A673 (cell line): ENCODE measurements at regions not wholly inside any gene's neighbourhood (a gene's known extent, or its start where the extent isn't known, plus 50 kb on each side); places are given as distances from the start of the nearest gene placed in this dataset.

Source experiments
- BruUV-seq: library from RNA; stranded (reverse); fragments of 400-500 nt; replicated peaks from 2 replicates; lab custom pipeline; 2021; lab: Mats Ljungman, UMichigan
- CTCF ChIA-PET: fragments of 300-600 bp; sonication (Branson Sonifier 250); formaldehyde crosslinking; loops from one replicate; lab custom pipeline; 2022; ENCODE audit warnings: antibody characterized with exemption; lab: Charles Lee
- POLR2A ChIA-PET: fragments of 300-600 bp; sonication (Branson Sonifier 250); formaldehyde crosslinking; loops from one replicate; lab custom pipeline; 2022; ENCODE audit warnings: antibody characterized with exemption; ENCODE audit not compliant: low non-redundant PET; lab: Charles Lee
- DNase-seq: peaks from one replicate; pipeline ENCODE4 v3.0.0-alpha.2; 2015; ENCODE audit warnings: low spot score
- H3K27ac ChIP-seq: fragments of 200-600 bp; sonication (generic); 2 replicates; pipeline ENCODE4 v1.5.1; 2016; ENCODE audit warnings: mixed run types, low read depth, mild to moderate bottlenecking, mixed read lengths, antibody characterized with exemption, low read length; ENCODE audit not compliant: poor library complexity, severe bottlenecking
- H3K27me3 ChIP-seq: fragments of 200-600 bp; sonication (generic); replicated peaks from 2 replicates; pipeline ENCODE4 v1.6.1; 2017; ENCODE audit warnings: mixed run types, low read depth, mild to moderate bottlenecking, mixed read lengths, antibody characterized with exemption, low read length; ENCODE audit not compliant: insufficient read depth, poor library complexity
- H3K36me3 ChIP-seq: fragments of 200-600 bp; sonication (generic); 2 replicates; pipeline ENCODE4 v1.6.1; 2016; ENCODE audit warnings: mixed run types, mild to moderate bottlenecking, mixed read lengths, antibody characterized with exemption, low read length; ENCODE audit not compliant: insufficient read depth, poor library complexity, severe bottlenecking
- H3K4me1 ChIP-seq: fragments of 200-600 bp; sonication (generic); 2 replicates; pipeline ENCODE4 v1.6.1; 2017; ENCODE audit warnings: mixed run types, mild to moderate bottlenecking, mixed read lengths, antibody characterized with exemption, low read length; ENCODE audit not compliant: insufficient read depth, poor library complexity, severe bottlenecking
- H3K4me3 ChIP-seq: fragments of 200-600 bp; sonication (generic); 2 replicates; pipeline ENCODE4 v1.5.1; 2016; ENCODE audit warnings: low read depth, mixed run types, mild to moderate bottlenecking, mixed read lengths, low read length; ENCODE audit not compliant: poor library complexity, severe bottlenecking
- H3K9me3 ChIP-seq: fragments of 200-600 bp; sonication (generic); 2 replicates; pipeline ENCODE4 v1.6.1; 2016; ENCODE audit warnings: mixed run types, low read depth, mild to moderate bottlenecking, mixed read lengths, antibody characterized with exemption, low read length; ENCODE audit not compliant: poor library complexity, severe bottlenecking
- EZH2 ChIP-seq: fragments of 200-600 bp; sonication (generic); IDR thresholded peaks from 2 replicates; pipeline ENCODE4 v1.6.1; 2017; ENCODE audit warnings: borderline replicate concordance, low read depth, mild to moderate bottlenecking, mixed read lengths, antibody characterized with exemption, low read length; ENCODE audit not compliant: poor library complexity, severe bottlenecking
- intact Hi-C: fragments of 100-400 bp; cut with micrococcal nuclease; formaldehyde crosslinking; loops from one replicate; pipeline ENCODE4 v1.10.0; 2022; ENCODE audit not compliant: unreplicated experiment
- TF ChIP-seq, protein P1 (sequence below): fragments of 300-800, 200-600 bp; sonication (generic); conservative IDR thresholded peaks from 2 replicates; pipeline ENCODE4 v1.5.1; 2017; ENCODE audit warnings: low read depth, mild to moderate bottlenecking, antibody characterized with exemption, low read length, moderate library complexity, mixed read lengths

DNA sequence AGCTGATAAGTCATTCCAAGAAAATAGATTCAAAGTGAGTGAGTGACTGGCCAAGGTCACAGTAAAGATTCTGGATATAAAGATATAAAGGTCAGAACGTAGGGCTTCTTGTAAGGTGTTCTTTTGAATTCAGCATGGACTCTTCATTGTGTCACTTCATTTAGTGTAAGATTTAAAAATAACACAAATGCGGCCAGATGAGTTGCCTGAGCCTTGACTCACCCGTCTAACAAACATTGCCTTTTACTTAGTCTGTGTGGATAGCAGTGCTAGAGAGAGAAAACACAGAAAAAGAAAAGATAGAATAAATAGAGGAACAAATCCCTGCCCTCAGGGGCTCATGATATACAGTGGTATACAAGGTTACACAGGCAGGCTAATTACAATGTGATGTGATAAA is 223.4 kb downstream of the PLPP3 start:
- Histone ChIP-seq H3K27ac (no peak overlapping the region), H3K4me1 (no peaks in the 10 kb centered on the region), H3K4me3 (no peak overlapping the region), H3K9me3 (no peaks in the 10 kb centered on the region), H3K36me3 (no peaks in the 10 kb centered on the region), H3K27me3 (peaks cover 5% of the 10 kb centered on the region)
- ChIA-PET POLR2A (no interaction called here), CTCF (no interaction called here)
- BruUV-seq: no TSS peak
- intact Hi-C loops: no loop called here
- no peak for TF ChIP-seq EZH2
- TF ChIP-seq, protein P1, sequence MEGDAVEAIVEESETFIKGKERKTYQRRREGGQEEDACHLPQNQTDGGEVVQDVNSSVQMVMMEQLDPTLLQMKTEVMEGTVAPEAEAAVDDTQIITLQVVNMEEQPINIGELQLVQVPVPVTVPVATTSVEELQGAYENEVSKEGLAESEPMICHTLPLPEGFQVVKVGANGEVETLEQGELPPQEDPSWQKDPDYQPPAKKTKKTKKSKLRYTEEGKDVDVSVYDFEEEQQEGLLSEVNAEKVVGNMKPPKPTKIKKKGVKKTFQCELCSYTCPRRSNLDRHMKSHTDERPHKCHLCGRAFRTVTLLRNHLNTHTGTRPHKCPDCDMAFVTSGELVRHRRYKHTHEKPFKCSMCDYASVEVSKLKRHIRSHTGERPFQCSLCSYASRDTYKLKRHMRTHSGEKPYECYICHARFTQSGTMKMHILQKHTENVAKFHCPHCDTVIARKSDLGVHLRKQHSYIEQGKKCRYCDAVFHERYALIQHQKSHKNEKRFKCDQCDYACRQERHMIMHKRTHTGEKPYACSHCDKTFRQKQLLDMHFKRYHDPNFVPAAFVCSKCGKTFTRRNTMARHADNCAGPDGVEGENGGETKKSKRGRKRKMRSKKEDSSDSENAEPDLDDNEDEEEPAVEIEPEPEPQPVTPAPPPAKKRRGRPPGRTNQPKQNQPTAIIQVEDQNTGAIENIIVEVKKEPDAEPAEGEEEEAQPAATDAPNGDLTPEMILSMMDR: no peak
- DNase-seq: no peak

DNA sequence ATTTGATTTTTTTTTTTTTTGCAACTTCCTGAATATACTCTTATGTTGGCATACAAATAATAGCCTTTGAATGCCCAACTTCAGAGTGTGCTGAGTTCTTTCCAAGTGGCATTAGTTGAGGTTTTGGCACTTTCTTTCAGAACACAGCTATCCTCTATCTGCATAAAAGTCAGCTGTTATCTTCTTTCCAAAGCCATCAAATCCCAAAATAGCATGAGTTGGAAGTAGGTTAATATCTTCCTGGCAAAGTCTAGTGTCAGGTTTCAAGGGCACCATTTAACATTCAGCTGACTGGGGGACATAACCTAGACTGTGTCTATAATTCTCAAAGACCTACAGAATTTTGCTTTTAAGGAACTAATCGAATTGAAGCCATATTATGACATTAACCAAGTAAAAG is 223.9 kb downstream of the PLPP3 start:
- TF ChIP-seq, protein P1: no peak
- no peak for TF ChIP-seq EZH2
- H3K4me3 ChIP-seq: no peak overlapping the region
- CTCF ChIA-PET: no interaction called here
- no peak for DNase-seq
- intact Hi-C loops: no loop called here
- no peaks in the 10 kb centered on the region for H3K4me1 ChIP-seq
- H3K27ac ChIP-seq: no peak overlapping the region
- peaks cover 5% of the 10 kb centered on the region for H3K27me3 ChIP-seq
- BruUV-seq: no TSS peak
- H3K36me3 ChIP-seq: no peaks in the 10 kb centered on the region
- no peaks in the 10 kb centered on the region for H3K9me3 ChIP-seq
- POLR2A ChIA-PET: no interaction called here

DNA sequence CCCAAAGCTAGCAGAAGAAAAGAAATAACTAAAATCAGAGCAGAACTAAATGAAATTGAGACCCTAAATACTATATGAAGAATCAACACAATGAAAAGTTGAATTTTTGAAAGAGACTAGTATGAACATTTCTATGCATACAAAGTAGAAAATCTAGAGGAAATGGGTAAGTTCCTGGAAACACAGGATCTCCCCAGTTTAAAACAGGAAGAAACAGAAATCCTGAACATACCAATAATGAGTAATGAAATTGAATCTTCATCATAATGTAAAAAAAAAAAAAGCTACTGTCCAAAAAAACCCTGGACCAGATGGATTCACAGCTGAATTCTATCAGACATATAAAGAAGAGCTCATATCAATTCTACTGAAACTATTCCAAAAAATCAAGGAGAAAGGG is 233.5 kb downstream of the PLPP3 start:
- no peaks in the 10 kb centered on the region for H3K36me3 ChIP-seq
- no peaks in the 10 kb centered on the region for H3K27me3 ChIP-seq
- no peak overlapping the region for H3K4me3 ChIP-seq
- ChIA-PET CTCF (no interaction called here), POLR2A (no interaction called here)
- TF ChIP-seq EZH2: no peak
- TF ChIP-seq, protein P1: no peak
- no peak overlapping the region for H3K27ac ChIP-seq
- DNase-seq: no peak
- intact Hi-C loops: no loop called here
- no TSS peak for BruUV-seq
- no peaks in the 10 kb centered on the region for H3K9me3 ChIP-seq
- no peaks in the 10 kb centered on the region for H3K4me1 ChIP-seq
